ENCODE measurements at regions not wholly inside any gene's neighbourhood (a gene's known extent, or its start where the extent isn't known, plus 50 kb on each side); places are given as distances from the start of the nearest gene placed in this dataset.
"Not testable (repeated sequence)": the region's sequence is repeated elsewhere in the genome, so short reads cannot be mapped to it uniquely, and the experiment has no call there.

DNA sequence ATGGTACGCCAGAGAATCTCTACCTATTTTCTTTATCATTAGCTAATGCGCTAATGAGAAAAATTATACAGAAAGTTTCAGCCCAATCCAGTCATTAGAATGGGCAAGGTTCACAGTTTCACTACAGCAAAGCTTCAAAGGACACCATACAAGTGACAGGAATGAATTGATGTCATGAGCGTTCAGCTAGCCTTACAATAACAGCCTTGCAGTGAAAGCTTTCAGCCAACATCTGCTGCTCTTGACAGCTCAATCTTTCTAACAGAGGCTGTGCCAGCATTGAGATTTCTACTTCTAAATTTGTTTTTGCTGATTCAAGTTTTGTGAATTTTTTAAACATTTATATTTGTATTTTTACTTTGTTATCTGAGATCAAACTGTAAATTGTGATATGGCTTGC, 302.4 kb upstream of the FAM174A start:
- no peak for DNase-seq (ENCODE audit: low read depth in 3 of 3)

DNA sequence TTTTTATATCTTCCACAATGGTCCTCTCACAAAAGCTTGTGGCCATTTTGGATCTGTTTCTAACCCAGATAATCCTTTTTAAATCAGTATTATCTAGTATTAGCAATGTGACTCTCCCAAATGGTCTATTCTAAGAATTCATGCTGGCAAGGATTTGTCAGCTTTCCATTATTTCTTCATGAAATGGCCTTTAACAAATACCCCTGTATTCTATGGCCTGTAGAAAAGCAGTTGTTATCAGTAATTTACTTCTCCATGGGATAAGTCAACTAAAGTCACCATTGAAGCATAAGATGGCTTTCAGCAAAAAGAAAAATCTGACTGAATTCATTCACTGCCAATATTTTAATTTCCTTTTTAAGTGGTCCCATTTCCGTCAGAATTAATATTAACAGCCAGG, 346.4 kb upstream of the FAM174A start:
- DNase-seq (ENCODE audit: low read depth in 3 of 3) = no peak

DNA sequence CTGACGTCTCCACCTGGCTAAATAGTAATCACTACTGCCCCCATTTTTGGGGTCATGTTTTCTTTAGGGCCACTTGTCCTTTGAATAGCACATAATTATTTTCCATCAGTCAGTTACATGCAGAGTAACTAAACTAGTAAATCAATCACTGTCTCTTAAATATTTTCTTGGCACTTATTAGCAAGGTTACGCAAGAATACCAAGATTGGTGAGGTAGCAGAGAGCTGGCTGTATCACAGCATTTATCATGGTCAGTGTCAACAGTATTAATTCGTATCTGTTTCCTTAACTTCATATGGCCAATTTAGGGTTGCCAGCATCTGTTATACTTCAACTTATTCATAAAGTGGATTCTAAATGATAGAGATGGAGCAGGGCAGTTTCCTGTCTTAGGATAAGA, 346.8 kb upstream of the FAM174A start:
- DNase-seq (ENCODE audit: low read depth in 3 of 3) = no peak

DNA sequence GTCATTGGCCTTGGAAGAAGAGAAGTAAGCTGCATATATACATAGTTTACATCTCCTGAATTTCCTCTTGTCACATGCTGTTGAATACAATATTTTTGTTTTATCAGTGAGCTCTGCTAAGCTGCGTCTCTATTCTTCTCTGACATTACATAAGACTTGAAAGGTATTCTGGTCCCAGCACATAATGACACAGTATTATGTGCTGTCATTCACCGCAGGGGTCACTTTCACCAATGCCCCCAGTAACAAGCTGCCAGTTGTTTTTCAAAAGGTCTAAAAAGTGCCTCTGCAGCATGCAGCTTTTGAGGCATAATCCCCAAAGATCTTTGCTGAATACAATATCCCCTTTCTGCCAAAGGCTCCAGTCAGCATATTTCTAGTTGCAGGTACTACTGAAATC, 349.0 kb upstream of the FAM174A start:
- no peak for DNase-seq (ENCODE audit: low read depth in 3 of 3)

DNA sequence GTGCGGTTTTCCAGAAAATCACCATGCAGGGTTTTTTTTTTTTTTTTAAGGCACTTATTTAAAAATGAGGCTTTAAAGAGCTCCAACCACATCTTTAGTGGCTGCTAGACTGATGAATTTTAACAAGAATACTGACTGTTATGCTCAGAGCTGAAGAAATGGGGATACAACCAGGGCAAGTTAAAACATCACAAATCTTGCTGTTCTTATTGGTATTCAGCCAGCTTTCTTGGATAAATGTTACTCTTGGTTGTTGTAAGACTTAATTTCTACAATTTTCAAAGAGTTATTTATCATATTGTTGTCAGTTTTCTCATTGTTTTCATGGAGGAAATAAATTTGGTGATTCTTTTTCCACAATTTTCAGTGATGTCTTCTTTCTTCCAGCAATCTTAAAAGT, 352.8 kb upstream of the FAM174A start:
- DNase-seq (ENCODE audit: low read depth in 3 of 3) = no peak

DNA sequence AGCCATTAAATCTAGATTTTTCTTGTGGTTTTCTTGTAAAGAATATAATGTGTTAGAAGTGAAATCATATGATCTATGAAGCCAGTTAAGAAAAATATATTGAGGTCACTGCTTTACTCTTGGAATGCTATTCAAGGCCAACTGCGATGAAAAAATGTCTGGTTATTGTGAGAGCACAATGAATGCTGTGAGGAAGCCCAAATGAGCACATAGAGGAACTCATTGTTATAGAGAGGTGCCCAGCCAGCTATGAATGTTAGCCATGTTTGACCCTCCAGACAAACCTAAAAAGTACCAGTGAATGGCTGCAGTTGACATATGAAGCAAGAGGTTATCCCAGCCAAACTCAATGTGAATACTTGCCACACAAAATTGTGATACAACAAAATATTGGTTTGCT, 359.8 kb upstream of the FAM174A start:
- DNase-seq (ENCODE audit: low read depth in 3 of 3) = no peak

DNA sequence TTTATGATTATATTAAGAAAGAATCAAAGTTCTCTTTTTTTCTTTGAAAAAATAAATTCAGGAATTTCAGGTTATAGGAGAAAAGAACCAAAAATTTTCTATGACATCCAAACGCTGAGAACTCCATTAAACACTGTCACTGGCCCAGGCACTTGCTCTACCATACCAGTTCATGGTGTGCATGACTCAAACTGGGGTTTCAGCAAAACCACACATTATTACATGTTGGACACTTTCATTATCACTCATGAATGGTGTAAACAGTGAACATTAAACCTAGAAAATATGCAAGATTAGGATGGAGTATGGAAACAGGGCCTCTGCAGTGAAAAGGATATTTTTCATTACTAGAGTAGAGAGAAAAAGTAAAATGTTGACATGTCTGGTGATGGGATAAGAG, 369.9 kb upstream of the FAM174A start:
- DNase-seq (ENCODE audit: low read depth in 3 of 3) = no peak

DNA sequence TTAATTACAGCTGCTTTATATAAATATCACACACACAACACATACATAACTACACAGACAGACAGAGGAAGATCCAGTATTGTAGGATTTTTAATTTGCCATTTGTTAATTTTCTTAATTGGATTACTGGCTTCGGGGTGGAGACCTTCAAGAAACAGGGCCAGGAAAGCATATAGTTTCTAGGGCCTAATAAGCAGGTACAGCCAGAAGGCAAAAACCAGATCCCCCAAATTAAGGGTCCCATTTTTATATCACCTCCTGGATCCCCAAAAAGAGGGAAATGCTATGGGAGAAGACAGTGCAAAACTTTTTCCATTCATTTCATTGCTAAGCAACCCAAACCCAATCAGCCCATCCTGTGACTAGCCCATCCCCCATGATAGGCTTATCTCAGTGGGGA, 373.3 kb upstream of the FAM174A start:
- no peak for DNase-seq (ENCODE audit: low read depth in 3 of 3)

DNA sequence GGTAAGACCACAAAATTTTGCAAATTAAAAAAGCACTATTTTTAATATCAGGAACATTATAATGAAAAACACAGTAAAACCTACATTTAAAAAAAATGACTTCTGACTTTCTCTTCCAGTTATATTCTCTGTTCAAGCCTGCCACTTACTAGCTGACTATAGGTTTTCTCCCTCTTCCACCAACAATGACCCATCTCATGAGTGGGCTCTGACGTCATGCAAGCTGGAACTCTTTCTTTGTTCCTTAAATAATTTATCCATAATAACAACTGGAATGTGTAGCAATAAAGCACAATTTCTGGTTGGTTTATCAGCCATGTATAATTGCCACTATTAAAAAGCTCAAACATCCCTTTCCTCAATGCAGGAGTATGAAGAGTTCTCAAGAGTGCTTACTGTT, 378.1 kb upstream of the FAM174A start:
- no peak for DNase-seq (ENCODE audit: low read depth in 3 of 3)

DNA sequence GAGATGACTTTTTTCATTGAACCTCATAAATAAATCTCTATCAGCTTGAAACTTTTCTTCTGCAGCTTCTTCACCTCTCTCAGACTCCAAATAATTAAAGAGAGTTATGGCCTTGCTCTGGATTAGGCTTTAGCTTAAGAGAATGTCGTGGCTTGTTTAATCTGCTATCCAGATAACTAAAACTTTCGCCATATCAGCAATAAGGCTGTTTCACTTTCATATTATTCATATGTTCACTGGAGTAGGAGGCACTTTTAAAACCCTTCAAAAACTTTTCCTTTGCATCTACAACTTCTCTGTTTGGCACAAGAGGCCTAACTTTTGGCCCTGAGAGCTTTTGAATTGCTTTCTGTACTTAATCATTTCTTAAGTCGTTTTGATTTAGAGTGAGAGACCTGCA, 386.9 kb upstream of the FAM174A start:
- DNase-seq (ENCODE audit: low read depth in 3 of 3) = no peak

DNA sequence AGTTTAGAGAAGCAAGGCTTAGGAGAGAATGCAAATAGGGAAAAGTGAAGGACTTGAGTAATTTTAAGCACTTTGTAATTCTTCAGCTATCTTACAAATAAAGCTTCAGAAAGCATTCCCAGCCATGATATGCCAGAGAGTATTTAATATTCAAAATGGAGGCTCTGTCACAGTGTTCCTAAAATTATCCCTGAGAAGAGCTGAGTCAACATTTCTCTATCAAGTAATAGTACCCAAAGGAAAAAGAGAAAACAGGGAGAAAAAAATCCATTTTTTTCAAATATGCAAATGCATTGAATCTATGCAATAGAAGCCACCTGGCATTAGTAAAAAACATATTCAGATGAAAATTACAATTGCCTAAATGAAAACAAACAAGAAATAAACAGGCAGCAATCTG, 392.6 kb upstream of the FAM174A start:
- DNase-seq (ENCODE audit: low read depth in 3 of 3) = no peak

DNA sequence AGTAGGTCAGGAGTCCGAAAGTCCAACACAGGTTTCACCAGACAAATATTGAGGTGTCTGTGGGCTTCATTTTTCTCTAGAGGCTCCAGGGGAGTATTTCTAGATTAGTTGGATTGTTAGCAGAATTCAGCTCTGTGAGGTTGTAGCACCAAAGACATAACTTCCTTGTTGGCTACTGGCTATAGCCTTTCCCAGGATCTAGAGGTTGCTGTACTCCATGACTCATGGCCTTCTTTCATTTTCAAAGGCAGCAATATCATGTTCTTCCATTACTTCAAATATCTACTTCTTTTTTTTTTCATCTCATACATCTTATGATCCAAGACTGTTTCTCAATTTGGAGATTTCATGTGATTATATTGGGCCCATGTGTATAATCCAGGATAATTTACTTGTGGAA, 404.0 kb upstream of the FAM174A start:
- no peak for DNase-seq (ENCODE audit: low read depth in 3 of 3)

DNA sequence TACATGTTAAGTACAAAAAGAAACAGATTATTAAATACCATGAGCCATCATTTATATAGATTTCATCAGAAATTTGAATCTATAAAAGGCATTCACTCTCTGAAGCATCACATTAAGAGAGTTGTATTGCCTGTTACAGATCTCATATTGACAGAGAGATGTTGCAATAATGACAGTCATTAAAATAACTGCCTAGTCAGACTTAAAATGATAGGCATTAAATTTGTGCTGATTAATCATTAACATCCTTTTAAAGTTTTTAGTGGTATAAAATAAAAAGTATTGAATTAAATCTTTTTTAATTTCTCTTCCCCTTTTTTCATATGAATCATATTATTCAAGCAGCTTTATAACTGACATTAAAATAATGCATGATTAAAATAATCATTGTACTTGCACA, 404.9 kb upstream of the FAM174A start:
- no peak for DNase-seq (ENCODE audit: low read depth in 3 of 3)

DNA sequence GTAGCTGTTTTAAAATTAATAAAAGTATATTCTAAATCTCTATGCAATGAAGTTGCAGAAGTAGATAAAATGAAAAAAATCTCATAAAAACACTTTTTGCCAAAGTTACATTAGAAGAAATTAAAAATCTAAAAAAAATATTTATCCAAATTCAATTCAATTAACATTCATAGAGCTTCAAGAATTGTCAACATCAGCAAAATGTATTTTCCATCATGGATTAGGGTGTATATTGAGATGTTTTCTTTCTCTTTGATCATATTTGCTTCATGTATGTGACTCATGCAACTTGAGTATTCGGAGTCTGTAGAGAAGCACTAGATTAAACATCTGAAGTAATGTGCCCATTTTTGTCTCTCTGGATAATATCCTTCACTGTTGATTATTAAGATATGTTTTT, 415.3 kb upstream of the FAM174A start:
- DNase-seq (ENCODE audit: low read depth in 3 of 3) = no peak

DNA sequence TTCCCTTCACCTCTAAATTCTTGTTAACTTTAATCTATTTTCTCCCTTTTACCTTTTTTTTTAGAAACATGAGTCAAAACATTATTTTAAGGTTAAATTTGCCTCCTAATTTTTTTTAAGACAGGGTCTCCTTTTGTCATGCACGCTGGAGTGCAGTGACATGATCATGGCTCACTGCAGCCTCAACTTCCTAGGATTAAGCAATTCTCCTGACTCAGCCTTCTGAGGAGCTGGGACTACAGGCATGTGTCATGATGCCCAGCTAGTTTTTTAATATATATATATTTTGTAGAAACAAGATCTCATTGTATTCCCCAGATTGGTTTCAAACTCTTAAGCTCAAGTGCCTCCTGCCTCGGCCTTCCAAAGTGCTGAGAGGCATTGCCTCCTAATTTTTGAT, 424.7 kb upstream of the FAM174A start:
- no peak for DNase-seq (ENCODE audit: low read depth in 3 of 3)

DNA sequence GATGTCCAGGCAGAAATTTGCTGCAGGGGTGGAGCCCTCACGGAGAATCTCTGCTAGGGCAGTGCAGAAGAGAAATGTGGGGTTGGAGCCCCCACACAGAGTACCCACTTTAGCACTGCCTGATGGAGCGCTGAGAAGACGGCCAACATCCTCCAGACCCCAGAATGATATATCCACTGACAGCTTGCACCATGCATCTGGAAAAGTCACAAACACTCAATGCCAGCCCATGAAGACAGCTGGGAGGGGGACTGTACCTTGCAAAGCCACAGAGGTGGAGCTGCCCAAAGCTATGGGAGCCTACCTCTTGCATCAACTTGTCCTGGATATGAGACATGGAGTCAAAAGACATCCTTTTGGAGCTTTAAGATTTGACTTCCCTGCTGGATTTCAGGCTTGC, 426.3 kb upstream of the FAM174A start:
- DNase-seq (ENCODE audit: low read depth in 3 of 3) = no peak

DNA sequence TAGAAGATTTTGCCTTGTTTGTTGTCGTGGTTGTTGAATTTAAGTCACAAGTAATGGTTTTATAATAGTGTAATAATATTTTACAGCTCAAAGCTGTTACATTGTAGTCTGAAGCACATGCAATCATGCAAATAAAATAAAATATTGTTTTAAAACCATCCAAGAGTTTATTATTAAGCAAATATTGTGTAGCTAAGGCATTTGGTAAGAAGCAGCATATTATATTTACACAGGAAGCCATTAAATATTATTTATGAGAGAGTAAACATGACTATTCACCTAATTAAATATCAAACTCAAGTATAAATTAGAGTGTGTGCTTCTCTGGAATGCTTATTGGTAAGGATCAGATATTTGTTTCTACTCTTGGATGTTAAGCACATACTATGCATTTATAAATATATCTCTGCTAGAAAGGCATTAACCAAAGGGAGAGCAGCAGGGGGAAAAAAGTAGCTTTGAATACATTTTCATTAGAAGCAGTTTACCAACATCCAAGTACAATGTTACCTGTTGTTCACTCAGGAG, 431.5 kb upstream of the FAM174A start:
- DNase-seq (ENCODE audit: low read depth in 3 of 3) = not testable (repeated sequence)

DNA sequence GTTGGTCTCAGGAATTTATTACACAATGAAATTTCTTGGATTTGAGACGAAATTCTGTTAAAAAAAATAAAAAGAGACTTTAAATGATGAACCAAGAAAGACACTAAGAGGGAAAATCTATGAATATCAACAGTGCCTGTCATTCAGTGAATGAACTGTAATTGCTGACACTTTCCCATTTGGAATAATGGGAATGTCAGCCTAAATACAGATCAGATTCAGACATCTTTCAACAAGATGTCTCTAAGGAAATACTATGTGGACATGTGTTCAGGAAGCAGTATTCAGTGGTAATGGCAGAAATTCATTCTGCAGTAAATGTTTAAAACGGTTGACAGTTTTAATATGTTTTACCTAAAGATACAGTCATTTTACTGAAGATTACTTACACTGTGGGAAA, 433.7 kb upstream of the FAM174A start:
- not testable (repeated sequence) for DNase-seq (ENCODE audit: low read depth in 3 of 3)

DNA sequence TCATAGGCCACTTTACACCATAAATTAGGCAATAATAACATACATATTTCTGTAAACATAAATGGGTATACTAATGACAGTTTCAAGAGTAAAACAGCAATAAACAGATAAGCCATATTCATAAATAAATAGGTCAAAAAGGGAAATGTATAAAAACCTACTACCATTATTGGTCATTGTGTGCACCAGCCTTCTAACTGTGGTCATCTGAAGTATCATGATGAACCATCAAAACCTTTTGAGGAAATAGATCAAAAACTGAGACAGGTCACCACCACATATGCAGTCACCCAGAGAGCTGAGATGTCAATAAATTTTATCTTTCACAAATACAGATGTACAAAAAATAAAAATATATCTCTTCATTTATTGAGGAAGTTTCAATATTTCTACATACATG, 438.8 kb upstream of the FAM174A start:
- DNase-seq (ENCODE audit: low read depth in 3 of 3) = not testable (repeated sequence)

DNA sequence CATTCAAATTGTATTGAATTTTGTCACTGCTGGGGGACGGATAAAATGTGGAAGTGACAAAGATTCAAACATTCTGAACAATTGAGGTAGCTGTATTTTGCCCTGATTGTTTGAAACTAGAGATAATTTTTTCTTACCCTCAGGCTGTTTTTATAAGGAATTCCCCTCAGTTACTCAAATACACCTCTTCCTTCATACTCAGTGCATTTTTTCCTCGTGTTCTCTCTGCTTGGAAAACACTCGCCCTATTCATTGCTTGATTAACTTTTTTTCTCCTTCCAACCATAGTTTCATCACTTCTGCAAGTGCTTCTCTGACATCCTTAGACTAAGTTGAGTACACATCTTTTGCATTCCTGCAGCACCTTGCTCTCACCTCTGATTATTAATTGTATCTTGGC, 454.5 kb upstream of the FAM174A start:
- DNase-seq (ENCODE audit: low read depth in 3 of 3) = not testable (repeated sequence)

DNA sequence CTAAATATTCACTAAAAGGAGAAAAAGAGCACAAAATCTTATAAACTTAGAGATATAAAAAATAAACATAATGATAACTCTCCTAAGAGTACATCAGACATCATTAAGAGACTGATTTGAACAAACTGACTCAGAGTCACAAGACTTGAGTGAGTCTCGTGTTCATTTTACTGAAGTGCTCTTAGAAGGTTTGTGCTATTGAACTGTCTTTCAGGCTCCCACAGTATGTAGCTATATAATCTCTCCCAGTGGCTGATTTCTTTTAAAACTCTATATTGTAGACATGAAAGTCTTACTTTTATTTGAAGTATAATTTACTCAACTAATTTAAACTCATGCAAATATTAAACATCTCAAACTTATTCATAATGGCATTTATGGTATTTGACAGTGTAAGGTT, 456.0 kb upstream of the FAM174A start:
- not testable (repeated sequence) for DNase-seq (ENCODE audit: low read depth in 3 of 3)

DNA sequence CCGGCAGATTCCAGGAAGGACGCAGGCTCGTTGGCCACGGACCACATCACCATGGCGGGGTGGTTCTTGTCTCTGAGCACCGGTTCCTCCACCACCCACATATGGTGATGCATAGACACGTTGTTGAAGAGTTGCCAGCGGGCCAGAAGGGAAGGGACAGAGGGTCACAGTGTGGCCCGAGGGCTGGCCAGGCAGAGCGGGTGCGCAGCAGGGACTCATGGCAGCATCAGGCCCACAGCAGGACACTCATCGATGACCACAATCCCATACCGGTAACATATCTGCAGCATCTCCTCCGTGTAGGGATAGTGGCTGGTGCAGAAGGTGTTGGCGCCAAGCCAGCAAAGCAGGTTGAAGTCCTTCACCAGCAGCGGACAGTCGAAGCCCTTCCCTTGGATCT, 469.2 kb upstream of the FAM174A start:
- DNase-seq (ENCODE audit: low read depth in 3 of 3) = not testable (repeated sequence)

DNA sequence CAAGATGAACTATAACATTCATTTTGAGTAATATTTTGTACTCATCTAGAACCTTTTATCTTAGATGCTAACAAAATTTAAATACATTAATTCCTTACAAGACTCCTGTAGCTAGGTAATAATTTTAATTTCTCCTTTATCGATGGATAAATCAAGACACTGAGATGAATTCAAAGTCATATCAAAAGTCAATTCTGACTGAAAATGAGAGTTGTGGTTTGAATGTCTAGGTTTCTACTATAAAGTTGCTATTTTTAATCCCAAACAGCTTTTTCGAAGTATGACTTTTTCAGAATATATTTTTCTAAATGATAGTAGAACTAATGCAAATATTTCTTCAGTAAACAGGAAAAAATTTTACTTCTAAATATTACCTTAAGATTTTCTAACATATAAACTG, 491.7 kb upstream of the FAM174A start:
- no peak for DNase-seq (ENCODE audit: low read depth in 3 of 3)

DNA sequence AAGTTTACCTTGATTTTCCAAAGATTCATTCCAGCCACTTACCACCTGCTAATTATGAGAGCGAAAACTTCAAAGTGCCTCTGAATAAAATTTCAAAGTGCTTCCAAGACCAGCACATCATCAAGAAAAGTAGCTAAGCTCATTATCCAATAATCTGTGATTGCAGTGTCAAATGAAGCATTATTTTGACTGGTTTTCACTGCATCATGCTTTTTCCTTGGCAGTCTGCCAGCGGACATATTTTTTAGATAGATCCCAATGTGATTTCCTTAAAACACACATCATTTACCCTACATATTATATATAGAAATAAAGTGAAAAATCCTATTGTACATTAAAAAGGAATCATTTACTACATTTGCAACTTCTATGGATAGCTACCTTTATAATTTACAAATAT, 508.6 kb upstream of the FAM174A start:
- no peak for DNase-seq (ENCODE audit: low read depth in 3 of 3)

DNA sequence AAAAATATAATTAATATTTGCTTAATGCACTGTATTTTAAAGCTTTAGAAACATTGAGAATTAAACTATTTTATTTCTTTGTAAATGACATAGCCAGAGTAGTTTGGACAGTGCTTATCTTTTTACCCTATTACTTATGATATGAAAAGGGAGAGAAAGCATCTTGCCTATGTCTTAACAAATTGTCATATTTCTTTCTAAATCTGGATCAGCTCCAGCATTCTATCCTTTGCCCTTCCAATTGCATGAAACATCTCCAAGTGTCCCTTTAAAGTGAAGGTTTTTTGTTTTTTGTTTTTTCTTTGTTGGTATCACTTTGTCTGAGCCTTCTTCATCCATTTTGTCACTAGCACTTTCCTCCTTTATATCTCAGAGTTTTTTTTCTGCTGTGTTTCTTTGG, 511.6 kb upstream of the FAM174A start:
- DNase-seq (ENCODE audit: low read depth in 3 of 3) = no peak

Data from stimulated activated CD4-positive, alpha-beta T cell treated with anti-CD3 and anti-CD28 coated beads, TNF-alpha, amount 100 ng/mL, for 24 hours (primary cell).